H9 (cell line): ENCODE measurements at regions not wholly inside any gene's neighbourhood (a gene's known extent, or its start where the extent isn't known, plus 50 kb on each side); places are given as distances from the start of the nearest gene placed in this dataset.

Source experiments
- DNase-seq: peaks from one replicate; pipeline ENCODE4 v3.0.0-alpha.2; 2017
- H2AFZ ChIP-seq: one replicate; pipeline ENCODE4 v1.6.1; 2013; ENCODE audit warnings: mild to moderate bottlenecking, low read length, control low read depth, moderate library complexity
- H2AK5ac ChIP-seq: 2 replicates; pipeline ENCODE4 v1.6.1; 2013; ENCODE audit warnings: low read length, control low read depth, mixed read lengths; ENCODE audit not compliant: insufficient read length
- H2BK120ac ChIP-seq: one replicate; pipeline ENCODE4 v1.6.1; 2013; ENCODE audit warnings: low read depth, mild to moderate bottlenecking, low read length, control low read depth, inconsistent platforms; ENCODE audit not compliant: poor library complexity, severe bottlenecking
- H2BK12ac ChIP-seq: 2 replicates; pipeline ENCODE4 v1.6.1; 2013; ENCODE audit warnings: low read length, control low read depth, mixed read lengths, low read depth; ENCODE audit not compliant: insufficient read length
- H2BK15ac ChIP-seq: 2 replicates; pipeline ENCODE4 v1.6.1; 2013; ENCODE audit warnings: low read depth, low read length, control low read depth
- H2BK20ac ChIP-seq: one replicate; pipeline ENCODE4 v1.6.1; 2013; ENCODE audit warnings: low read depth, mild to moderate bottlenecking, low read length, control low read depth, inconsistent platforms; ENCODE audit not compliant: poor library complexity, severe bottlenecking
- H2BK5ac ChIP-seq: 2 replicates; pipeline ENCODE4 v1.6.1; 2013; ENCODE audit warnings: low read length, control low read depth, mixed read lengths; ENCODE audit not compliant: insufficient read length
- H3K14ac ChIP-seq: 2 replicates; pipeline ENCODE4 v1.6.1; 2013; ENCODE audit warnings: low read length, control low read depth; ENCODE audit not compliant: insufficient read depth
- H3K18ac ChIP-seq: 2 replicates; pipeline ENCODE4 v1.6.1; 2013; ENCODE audit warnings: low read depth, mild to moderate bottlenecking, mixed read lengths, low read length, control low read depth; ENCODE audit not compliant: insufficient read length
- H3K23ac ChIP-seq: 2 replicates; pipeline ENCODE4 v1.6.1; 2013; ENCODE audit warnings: low read length, control low read depth, mixed read lengths, low read depth; ENCODE audit not compliant: insufficient read length
- H3K23me2 ChIP-seq: 2 replicates; pipeline ENCODE4 v1.6.1; 2013; ENCODE audit warnings: low read depth, mild to moderate bottlenecking, mixed read lengths, low read length, control low read depth; ENCODE audit not compliant: insufficient read length, poor library complexity, severe bottlenecking
- H3K27ac ChIP-seq: 2 replicates; pipeline ENCODE4 v1.5.1; 2013; ENCODE audit warnings: low read length, control low read depth, mixed read lengths, low read depth; ENCODE audit not compliant: insufficient read length
- H3K27me3 ChIP-seq: 2 replicates; pipeline ENCODE4 v1.6.1; 2013; ENCODE audit warnings: low read length, control low read depth, inconsistent platforms; ENCODE audit not compliant: insufficient read depth
- H3K4ac ChIP-seq: 2 replicates; pipeline ENCODE4 v1.6.1; 2013; ENCODE audit warnings: low read depth, mild to moderate bottlenecking, control low read depth, inconsistent platforms, low read length, moderate library complexity
- H3K4me1 ChIP-seq: 2 replicates; pipeline ENCODE4 v1.6.1; 2013; ENCODE audit warnings: low read length, control low read depth, inconsistent platforms; ENCODE audit not compliant: insufficient read depth
- H3K4me2 ChIP-seq: 2 replicates; pipeline ENCODE4 v1.6.1; 2013; ENCODE audit warnings: low read length, control low read depth, mixed read lengths; ENCODE audit not compliant: insufficient read length, insufficient read depth
- H3K56ac ChIP-seq: 2 replicates; pipeline ENCODE4 v1.6.1; 2013; ENCODE audit warnings: low read depth, mild to moderate bottlenecking, mixed read lengths, low read length, control low read depth; ENCODE audit not compliant: insufficient read length
- H3K79me1 ChIP-seq: 2 replicates; pipeline ENCODE4 v1.6.1; 2013; ENCODE audit warnings: low read depth, mild to moderate bottlenecking, moderate library complexity, low read length, control low read depth, inconsistent platforms; ENCODE audit not compliant: insufficient read depth, poor library complexity, severe bottlenecking
- H3K79me2 ChIP-seq: 2 replicates; pipeline ENCODE4 v1.6.1; 2013; ENCODE audit warnings: low read length, control low read depth, inconsistent platforms; ENCODE audit not compliant: insufficient read depth
- H3K9ac ChIP-seq: 2 replicates; pipeline ENCODE4 v1.6.1; 2013; ENCODE audit warnings: low read length, control low read depth, mixed read lengths; ENCODE audit not compliant: insufficient read length; ENCODE audit errors: extremely low read depth
- H3K9me3 ChIP-seq: one replicate; pipeline ENCODE4 v1.6.1; 2013; ENCODE audit warnings: low read depth, low read length, inconsistent platforms; ENCODE audit not compliant: control insufficient read depth
- H3T11ph ChIP-seq: one replicate; pipeline ENCODE4 v1.6.1; 2013; ENCODE audit warnings: mild to moderate bottlenecking, low read length, control low read depth, inconsistent platforms
- H4K20me1 ChIP-seq: one replicate; pipeline ENCODE4 v1.6.1; 2013; ENCODE audit not compliant: control insufficient read depth, insufficient read length, insufficient read depth
- H4K5ac ChIP-seq: 2 replicates; pipeline ENCODE4 v1.6.1; 2013; ENCODE audit warnings: low read depth, mild to moderate bottlenecking, mixed read lengths, low read length, control low read depth; ENCODE audit not compliant: insufficient read length
- H4K8ac ChIP-seq: replicated peaks from 2 replicates; pipeline ENCODE4 v1.6.1; 2013; ENCODE audit warnings: low read length, control low read depth, mixed read lengths, low read depth; ENCODE audit not compliant: insufficient read length
- H4K91ac ChIP-seq: 2 replicates; pipeline ENCODE4 v1.6.1; 2013; ENCODE audit warnings: low read depth, mild to moderate bottlenecking, moderate library complexity, mixed read lengths, low read length, control low read depth; ENCODE audit not compliant: insufficient read length
- H3K27ac Mint-ChIP-seq, 3 experiments: 2 replicates in 2 of 3; 3 replicates in 1 of 3; pipeline ENCODE4 v1.8.0; 2020 to 2021; ENCODE audit warnings: mixed read lengths in 3 of 3, mild to moderate bottlenecking in 1 of 3, moderate library complexity in 1 of 3
- H3K27me3 Mint-ChIP-seq: 2 replicates; pipeline ENCODE4 v1.8.0; 2021; ENCODE audit warnings: low read depth, mild to moderate bottlenecking, moderate library complexity, mixed read lengths
- H3K36me3 Mint-ChIP-seq, 3 experiments: 2 replicates in 2 of 3; 3 replicates in 1 of 3; pipeline ENCODE4 v1.8.0; 2020 to 2021; ENCODE audit warnings: low read depth in 3 of 3, mixed read lengths in 3 of 3; ENCODE audit not compliant: insufficient read depth in 1 of 3
- H3K4me1 Mint-ChIP-seq, 2 experiments: 2 replicates each; pipeline ENCODE4 v1.8.0; 2020; ENCODE audit warnings: mixed read lengths in 2 of 2
- H3K4me3 Mint-ChIP-seq, 2 experiments: 2 replicates in 1 of 2; 3 replicates in 1 of 2; pipeline ENCODE4 v1.8.0; 2020 to 2021; ENCODE audit warnings: mild to moderate bottlenecking in 2 of 2, mixed read lengths in 2 of 2, moderate library complexity in 1 of 2
- H3K9me3 Mint-ChIP-seq, 2 experiments: 2 replicates in 1 of 2; 3 replicates in 1 of 2; pipeline ENCODE4 v1.8.0; 2020; ENCODE audit warnings: mild to moderate bottlenecking in 2 of 2, mixed read lengths in 2 of 2, moderate library complexity in 1 of 2
- CTCF ChIP-seq: fragments of 200-600 bp; sonication (generic); conservative IDR thresholded peaks from 3 replicates; pipeline ENCODE4 v1.8.0; 2021; ENCODE audit warnings: antibody characterized with exemption, mild to moderate bottlenecking
- WGBS: extraction: QIAGEN DNeasy Blood & Tissue Kit; methylation state at CpG from one replicate; pipeline ENCODE4 v1.1.7; 2013; ENCODE audit warnings: missing lambda C conversion rate, low lambda C conversion rate, mixed read lengths; ENCODE audit not compliant: insufficient read length; ENCODE audit errors: extremely low coverage; 5-methylcytosine and 5-hydroxymethylcytosine counted together

- no peak overlapping the region for H4K8ac ChIP-seq
- no peaks in the 10 kb centered on the region for H3K79me1 ChIP-seq
- Mint-ChIP-seq H3K4me1 (peaks cover 12 to 22% of the 10 kb centered on the region in 2 experiments), H3K27me3 (peaks cover 30% of the 10 kb centered on the region), H3K4me3 (no peak overlapping the region), H3K36me3 (no peaks in the 10 kb centered on the region; a peak in 1 of 7 replicates), H3K9me3 (no peaks in the 10 kb centered on the region; a peak in 1 of 5 replicates), H3K27ac (no peak overlapping the region)
- no peak overlapping the region for H2AFZ ChIP-seq
- no peak for TF ChIP-seq CTCF
- H2BK12ac ChIP-seq, result no peak overlapping the region
- H2BK20ac ChIP-seq, result no peak overlapping the region
- H3K4me1 ChIP-seq, result no peaks in the 10 kb centered on the region
- no peak overlapping the region for H3K56ac ChIP-seq
- H3K4ac ChIP-seq, result no peak overlapping the region
- H3K9ac ChIP-seq, result no peak overlapping the region
- H3T11ph ChIP-seq, result no peak overlapping the region
- H4K91ac ChIP-seq, result no peak overlapping the region
- H3K14ac ChIP-seq, result no peak overlapping the region
- no peak overlapping the region for H2BK120ac ChIP-seq
- no peaks in the 10 kb centered on the region for H4K20me1 ChIP-seq
- H2BK15ac ChIP-seq, result no peak overlapping the region
- no peak for DNase-seq
- H3K79me2 ChIP-seq, result no peaks in the 10 kb centered on the region
- H3K9me3 ChIP-seq, result no peaks in the 10 kb centered on the region
- H2BK5ac ChIP-seq, result no peak overlapping the region
- no CpG with 5 or more reads among the region's 4 CpGs for WGBS
- H2AK5ac ChIP-seq, result no peak overlapping the region
- H3K23me2 ChIP-seq, result no peaks in the 10 kb centered on the region
- H3K27me3 ChIP-seq, result peaks cover 2% of the 10 kb centered on the region; the same call in 1 of the 2 replicates
- H3K18ac ChIP-seq, result no peak overlapping the region
- H3K4me2 ChIP-seq, result no peak overlapping the region
- H3K23ac ChIP-seq, result no peak overlapping the region
- H3K27ac ChIP-seq, result no peak overlapping the region
- H4K5ac ChIP-seq, result no peak overlapping the region
These were observed 111.7 kb upstream of the FOXF1 start for GRCh38 chr16:86398622-86399021.
